ENCODE measurements at regions not wholly inside any gene's neighbourhood (a gene's known extent, or its start where the extent isn't known, plus 50 kb on each side); places are given as distances from the start of the nearest gene placed in this dataset.

DNA sequence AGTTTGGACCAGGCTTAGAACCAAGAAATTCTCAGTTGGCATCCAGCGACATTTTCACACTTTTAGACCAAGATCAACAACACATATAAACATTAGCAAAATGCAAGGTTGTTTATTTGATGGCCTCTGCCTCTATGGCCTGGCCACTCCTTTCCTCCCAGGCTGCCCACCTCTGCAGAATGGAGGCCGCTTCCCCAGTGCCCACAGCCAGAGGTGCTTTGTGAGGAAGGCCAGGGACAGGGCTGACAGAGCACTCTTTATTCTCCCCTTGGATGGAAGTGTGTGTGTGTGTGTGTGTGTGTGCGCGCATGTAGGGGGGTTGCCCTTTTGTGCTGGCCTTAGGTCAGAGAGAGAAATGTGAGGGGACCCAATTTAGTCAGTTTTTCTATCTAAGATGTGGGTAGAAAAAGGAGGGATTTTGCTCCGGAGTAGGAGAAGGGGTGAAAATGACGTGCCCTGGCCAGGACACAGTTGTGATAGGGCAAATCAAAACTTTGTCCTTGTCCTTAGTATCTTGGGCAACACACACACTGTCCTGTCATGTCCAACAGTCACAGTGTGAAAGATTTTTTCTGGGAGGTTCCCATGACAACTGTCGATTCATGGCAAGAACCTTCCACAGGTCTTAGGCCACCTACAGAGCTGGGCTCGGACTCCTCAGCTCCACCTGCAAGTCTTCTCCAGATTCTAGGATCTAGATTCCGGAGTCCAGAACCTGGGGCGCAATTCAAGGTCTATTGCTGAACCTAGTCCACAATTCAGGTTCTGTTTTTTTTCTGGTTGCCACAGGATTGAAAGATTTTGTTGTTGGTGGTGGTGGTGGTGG is 104.9 kb upstream of the SLC2A1 start:
- no peaks in the 10 kb centered on the region for H3K36me3 ChIP-seq (ENCODE audit: insufficient read depth, low read length)
- H3K79me2 ChIP-seq (ENCODE audit: insufficient read depth, low read length) = no peaks in the 10 kb centered on the region
- H3K4me1 Mint-ChIP-seq (ENCODE audit: low read depth, unreplicated experiment) = peaks cover 5% of the 10 kb centered on the region
- no peak overlapping the region for H2AFZ ChIP-seq (ENCODE audit: low read depth, low read length)
- no peak overlapping the region for H3K4me3 Mint-ChIP-seq (ENCODE audit: unreplicated experiment)
- H3K9me3 ChIP-seq (ENCODE audit: insufficient read depth, low read depth, low read length) = no peaks in the 10 kb centered on the region
- no peak overlapping the region for H3K4me3 ChIP-seq (ENCODE audit: insufficient read depth, low read depth, low read length)
- H3K4me2 ChIP-seq (ENCODE audit: low read length) = no peak overlapping the region
- no peak overlapping the region for H3K27ac Mint-ChIP-seq (ENCODE audit: unreplicated experiment)
- H3K27me3 Mint-ChIP-seq (ENCODE audit: low read depth, unreplicated experiment) = peaks cover 4% of the 10 kb centered on the region
- H3K27me3 ChIP-seq (ENCODE audit: insufficient read depth, low read length) = no peaks in the 10 kb centered on the region
- TF ChIP-seq, protein P1, sequence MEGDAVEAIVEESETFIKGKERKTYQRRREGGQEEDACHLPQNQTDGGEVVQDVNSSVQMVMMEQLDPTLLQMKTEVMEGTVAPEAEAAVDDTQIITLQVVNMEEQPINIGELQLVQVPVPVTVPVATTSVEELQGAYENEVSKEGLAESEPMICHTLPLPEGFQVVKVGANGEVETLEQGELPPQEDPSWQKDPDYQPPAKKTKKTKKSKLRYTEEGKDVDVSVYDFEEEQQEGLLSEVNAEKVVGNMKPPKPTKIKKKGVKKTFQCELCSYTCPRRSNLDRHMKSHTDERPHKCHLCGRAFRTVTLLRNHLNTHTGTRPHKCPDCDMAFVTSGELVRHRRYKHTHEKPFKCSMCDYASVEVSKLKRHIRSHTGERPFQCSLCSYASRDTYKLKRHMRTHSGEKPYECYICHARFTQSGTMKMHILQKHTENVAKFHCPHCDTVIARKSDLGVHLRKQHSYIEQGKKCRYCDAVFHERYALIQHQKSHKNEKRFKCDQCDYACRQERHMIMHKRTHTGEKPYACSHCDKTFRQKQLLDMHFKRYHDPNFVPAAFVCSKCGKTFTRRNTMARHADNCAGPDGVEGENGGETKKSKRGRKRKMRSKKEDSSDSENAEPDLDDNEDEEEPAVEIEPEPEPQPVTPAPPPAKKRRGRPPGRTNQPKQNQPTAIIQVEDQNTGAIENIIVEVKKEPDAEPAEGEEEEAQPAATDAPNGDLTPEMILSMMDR (IDR thresholded peaks at IDR 0.05; ENCODE audit: insufficient read depth, low read depth, low read length) = no peak
- no peak for TF ChIP-seq EZH2 (IDR thresholded peaks at IDR 0.05; ENCODE audit: insufficient read depth, low read length)
- FAIRE-seq = no peak
- H3K36me3 Mint-ChIP-seq (ENCODE audit: low read depth, unreplicated experiment) = no peaks in the 10 kb centered on the region
- peaks cover 1% of the 10 kb centered on the region for H3K9me3 Mint-ChIP-seq (ENCODE audit: unreplicated experiment)
- no peak overlapping the region for H3K27ac ChIP-seq (ENCODE audit: low read depth, low read length)
- H3K4me1 ChIP-seq (ENCODE audit: insufficient read depth, low read length) = peaks cover 4% of the 10 kb centered on the region
- H3K9ac ChIP-seq (ENCODE audit: low read length) = no peak overlapping the region
- no peaks in the 10 kb centered on the region for H4K20me1 ChIP-seq (ENCODE audit: insufficient read depth, low read length)
- no peak for DNase-seq (ENCODE audit: low read depth)

DNA sequence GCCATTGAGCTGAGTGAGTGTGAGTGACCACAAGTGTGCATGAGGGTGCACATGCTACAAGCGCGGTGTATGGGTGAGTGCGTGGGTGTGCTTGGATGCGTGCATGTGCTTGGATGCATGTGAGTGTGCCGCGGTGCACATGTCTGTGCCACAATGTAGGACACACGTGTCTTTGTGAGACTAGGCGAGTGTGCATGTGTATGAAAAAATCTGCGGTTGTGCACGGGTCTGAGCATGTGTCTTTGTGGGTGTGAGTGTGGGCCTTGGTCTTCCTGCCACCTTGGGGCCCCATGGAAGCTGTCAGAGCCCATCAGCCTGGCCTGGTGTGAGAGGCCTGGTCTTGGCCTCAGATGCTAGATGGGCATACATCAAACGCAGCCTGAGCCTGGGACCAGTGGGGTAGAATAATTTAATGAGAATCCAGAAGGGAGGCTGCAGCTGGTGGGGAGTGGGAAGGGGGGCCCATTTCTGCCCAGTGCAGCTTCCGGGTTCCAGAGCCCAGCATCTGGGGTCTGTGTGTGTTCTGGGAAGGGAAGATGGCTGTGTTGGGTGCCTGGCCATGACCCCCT is 103.9 kb upstream of the SLC2A1 start:
- H3K27ac ChIP-seq (ENCODE audit: low read depth, low read length) = no peak overlapping the region

More for the DNA sequence above, 103.9 kb upstream of the SLC2A1 start:
- no peaks in the 10 kb centered on the region for H3K79me2 ChIP-seq (ENCODE audit: insufficient read depth, low read length)
- H3K9me3 Mint-ChIP-seq (ENCODE audit: unreplicated experiment) = peaks cover 3% of the 10 kb centered on the region
- TF ChIP-seq EZH2 (IDR thresholded peaks at IDR 0.05; ENCODE audit: insufficient read depth, low read length) = no peak
- TF ChIP-seq, protein P1 (IDR thresholded peaks at IDR 0.05; ENCODE audit: insufficient read depth, low read depth, low read length) = no peak
- no peak overlapping the region for H2AFZ ChIP-seq (ENCODE audit: low read depth, low read length)
- no peak overlapping the region for H3K27ac Mint-ChIP-seq (ENCODE audit: unreplicated experiment)
- H3K36me3 Mint-ChIP-seq (ENCODE audit: low read depth, unreplicated experiment) = no peaks in the 10 kb centered on the region
- no peak overlapping the region for H3K4me3 ChIP-seq (ENCODE audit: insufficient read depth, low read depth, low read length)
- DNase-seq (ENCODE audit: low read depth) (no peak), FAIRE-seq (no peak)
- H3K36me3 ChIP-seq (ENCODE audit: insufficient read depth, low read length) = no peaks in the 10 kb centered on the region
- peaks cover 14% of the 10 kb centered on the region for H3K4me1 Mint-ChIP-seq (ENCODE audit: low read depth, unreplicated experiment)
- H3K4me3 Mint-ChIP-seq (ENCODE audit: unreplicated experiment) = no peak overlapping the region
- H3K27me3 ChIP-seq (ENCODE audit: insufficient read depth, low read length) = no peaks in the 10 kb centered on the region
- H3K9ac ChIP-seq (ENCODE audit: low read length) = no peak overlapping the region
- H4K20me1 ChIP-seq (ENCODE audit: insufficient read depth, low read length) = no peaks in the 10 kb centered on the region
- no peak overlapping the region for H3K4me2 ChIP-seq (ENCODE audit: low read length)
- peaks cover 4% of the 10 kb centered on the region for H3K27me3 Mint-ChIP-seq (ENCODE audit: low read depth, unreplicated experiment)
- no peaks in the 10 kb centered on the region for H3K9me3 ChIP-seq (ENCODE audit: insufficient read depth, low read depth, low read length)
- peaks cover 6% of the 10 kb centered on the region for H3K4me1 ChIP-seq (ENCODE audit: insufficient read depth, low read length)
